Muscle of back (tissue), 3 donors: ENCODE measurements at regions not wholly inside any gene's neighbourhood (a gene's known extent, or its start where the extent isn't known, plus 50 kb on each side); places are given as distances from the start of the nearest gene placed in this dataset.
"Not testable (repeated sequence)": the region's sequence is repeated elsewhere in the genome, so short reads cannot be mapped to it uniquely, and the experiment has no call there.

Experiments used
- DNase-seq, 3 donors: peaks; one replicate each; pipeline versions ENCODE4 v3.0.0 to v3.0.0-alpha.2; 2013

DNA sequence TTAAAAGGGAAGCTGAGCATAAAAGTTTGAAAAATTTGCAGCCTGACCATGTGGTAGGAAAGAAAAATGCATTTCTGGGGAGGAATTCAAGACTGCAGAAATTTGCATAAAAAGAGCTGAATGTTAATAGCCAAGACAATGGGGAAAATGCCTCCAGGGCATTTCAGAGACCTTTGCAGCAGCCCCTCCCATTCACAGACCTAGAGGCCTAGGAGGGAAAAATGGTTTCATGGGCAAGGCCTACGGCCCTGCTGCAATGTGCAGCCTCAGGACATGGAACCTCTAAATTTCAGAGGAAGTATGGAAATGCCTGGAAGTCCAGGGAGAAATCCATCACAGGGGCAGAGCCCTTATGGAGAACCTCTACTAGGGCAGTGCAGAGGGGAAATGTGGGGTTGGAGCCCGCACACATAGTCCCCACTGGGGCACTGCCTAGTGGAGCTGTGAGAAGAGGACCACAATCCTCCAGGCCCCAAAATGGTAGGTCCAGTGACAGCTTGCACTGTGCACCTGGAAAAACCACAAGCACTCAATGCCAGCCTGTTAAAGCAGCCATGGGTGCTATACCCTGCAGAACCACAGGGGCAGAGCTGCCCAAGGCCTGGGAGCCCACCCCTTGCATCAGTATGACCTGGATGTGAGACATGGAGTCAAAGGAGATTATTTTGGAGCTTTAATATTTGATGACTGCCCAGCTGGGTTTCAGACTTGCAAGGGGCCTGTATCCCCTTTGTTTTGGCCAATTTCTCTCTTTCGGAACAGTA lies 243.8 kb downstream of the DNAJB9 start:
- DNase-seq: no peak

DNA sequence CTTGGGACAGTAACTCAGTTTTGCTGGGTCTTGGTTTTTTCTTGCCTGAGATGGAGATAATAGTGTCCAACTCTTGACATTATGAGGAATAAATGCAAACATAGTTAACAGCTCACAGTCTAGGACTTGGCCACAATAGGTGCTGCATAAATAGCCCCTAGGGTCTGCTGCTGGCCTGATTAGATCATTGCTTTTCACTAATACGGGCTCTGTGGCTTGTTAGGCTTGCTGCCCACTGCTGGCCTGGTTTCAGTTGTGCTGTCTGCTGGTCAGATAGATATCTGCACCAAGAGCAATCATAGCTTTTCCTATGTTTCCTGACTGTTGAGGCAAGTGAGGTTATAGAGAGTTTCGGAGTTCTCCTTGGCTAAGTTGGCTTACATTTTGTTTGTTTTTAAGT lies 246.1 kb downstream of the DNAJB9 start:
- no peak for DNase-seq

DNA sequence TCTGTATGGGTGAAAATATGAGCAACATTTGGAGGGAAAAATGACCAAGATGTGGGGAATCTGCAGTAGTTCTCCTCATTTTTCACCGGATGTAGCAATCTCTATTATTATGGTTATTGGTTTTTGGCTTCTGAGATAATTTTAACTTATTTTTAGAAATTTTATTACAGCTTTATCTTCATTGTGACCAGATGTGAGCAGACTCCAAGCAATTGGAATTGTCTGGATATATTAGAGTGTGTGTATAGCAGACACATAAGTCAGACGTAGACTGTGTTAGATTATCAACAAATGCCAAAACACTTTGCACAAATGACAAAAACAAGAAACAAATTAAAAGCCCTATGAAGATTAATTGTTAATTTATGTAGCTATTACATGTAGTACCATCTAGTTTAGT lies 249.1 kb downstream of the DNAJB9 start:
- DNase-seq: peak in 1 of 3 donors; percentile 31

DNA sequence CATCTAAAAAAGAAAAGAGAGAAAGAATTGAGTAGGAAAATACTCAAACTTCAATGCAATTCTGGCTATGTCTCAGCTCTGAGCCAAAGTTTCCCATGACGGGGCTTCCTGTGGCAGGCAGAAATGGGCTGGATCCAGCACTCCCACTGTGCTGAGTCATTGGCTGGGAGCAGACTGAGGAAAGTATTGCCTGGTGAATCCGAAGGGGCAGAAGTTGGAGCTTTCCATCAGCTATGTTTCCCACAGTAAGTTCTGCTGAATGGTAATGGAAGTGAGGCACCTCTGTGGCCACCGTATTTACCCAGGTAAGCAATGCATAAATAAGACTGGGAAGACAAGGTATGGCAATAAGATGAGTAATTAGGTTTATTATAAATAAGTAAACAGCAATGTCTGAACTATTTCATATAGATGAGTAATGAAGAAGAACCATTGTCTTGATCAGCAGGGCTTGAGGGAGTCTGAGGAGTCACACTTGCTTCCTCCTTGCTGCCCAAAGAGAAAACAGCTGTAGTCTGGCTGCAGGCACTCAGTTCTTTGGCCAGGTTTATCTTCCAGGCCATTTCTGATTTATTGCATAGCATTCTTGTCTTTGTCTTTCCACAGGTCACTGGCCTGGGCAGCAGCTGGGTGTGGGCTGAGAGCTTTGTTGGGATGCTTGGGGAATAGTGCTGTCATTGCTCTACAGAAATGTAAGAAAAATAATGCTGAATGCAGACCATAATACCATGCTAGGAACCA lies 255.3 kb downstream of the DNAJB9 start:
- peak; percentile 62 to 73 (median 64) for DNase-seq

DNA sequence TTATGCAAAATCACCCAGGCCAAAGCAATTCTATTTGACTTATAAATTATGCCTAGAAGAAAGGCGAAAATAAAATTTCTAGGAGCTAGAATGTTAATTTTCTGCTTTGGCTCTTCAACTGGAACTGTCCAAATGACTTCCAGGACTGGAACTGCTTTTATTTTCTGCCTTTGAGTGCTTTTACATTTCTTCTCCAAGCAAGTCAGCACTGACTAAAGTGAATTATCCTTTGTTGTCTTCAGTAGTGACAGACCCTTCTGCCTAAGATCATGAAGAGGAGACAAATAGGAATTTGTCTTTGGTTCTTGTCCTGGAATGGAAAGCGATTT lies 255.9 kb downstream of the DNAJB9 start:
- peak in 1 of 3 donors; percentile 53 for DNase-seq

DNA sequence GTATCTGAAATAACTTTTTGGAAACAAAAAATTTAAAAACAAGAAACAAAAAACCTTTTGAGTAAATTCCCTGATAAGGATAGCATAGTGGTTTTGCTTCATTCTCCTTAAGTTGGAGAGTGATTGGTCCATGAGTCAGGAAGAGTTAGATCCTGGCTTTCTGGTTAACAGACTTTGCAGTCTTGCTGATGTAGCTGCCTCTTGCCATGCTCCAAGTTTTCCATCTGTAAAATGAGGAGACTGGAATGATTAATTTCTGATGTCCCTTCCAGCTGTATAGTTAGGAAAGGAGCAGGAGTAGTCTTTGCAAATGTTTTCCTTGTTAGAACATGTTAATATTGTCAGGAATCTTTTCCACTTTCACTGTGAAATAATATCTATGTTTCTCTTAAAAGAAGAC lies 266.6 kb downstream of the DNAJB9 start:
- DNase-seq: peak in 2 of 3 donors; percentile 22 to 69

DNA sequence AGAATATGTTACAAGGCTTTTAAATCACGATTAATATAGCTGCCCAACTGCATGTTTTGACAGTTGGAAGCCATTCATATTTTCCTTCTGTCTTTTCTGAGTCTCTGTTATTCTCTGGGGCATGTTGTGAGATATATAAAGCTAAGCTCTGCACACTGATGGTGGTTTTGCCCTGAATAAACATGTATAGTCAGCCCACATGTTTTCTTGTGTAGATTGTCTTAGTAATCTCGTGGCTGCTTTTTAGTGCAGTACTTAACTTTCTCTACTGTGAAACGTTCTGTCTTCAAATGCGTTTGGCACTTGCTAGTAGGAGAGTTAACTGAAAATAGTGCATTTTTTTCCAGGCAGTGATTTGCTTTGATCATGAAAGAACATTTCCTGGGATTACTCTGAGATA lies 268.5 kb downstream of the DNAJB9 start:
- peak in 1 of 3 donors; percentile 50 for DNase-seq

DNA sequence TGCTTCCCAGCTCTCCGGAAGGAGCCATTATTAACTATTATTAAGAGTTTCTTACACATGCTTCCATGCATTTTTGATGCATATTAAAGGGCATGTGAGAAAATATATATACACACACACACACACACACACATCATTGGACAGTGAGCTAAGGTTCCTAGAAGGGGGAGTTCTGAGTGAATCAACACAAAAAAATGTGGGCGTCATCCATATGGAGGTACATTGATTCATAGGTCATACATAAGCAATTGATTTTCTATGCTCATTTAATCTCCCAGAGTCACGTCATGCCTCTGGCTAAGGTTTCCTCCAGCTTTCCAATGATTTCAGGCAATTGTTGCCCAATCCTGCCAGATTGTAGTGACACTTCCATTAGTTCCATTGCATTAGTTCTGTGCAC lies 269.4 kb downstream of the DNAJB9 start:
- peak in 2 of 3 donors; percentile 50 to 53 for DNase-seq

DNA sequence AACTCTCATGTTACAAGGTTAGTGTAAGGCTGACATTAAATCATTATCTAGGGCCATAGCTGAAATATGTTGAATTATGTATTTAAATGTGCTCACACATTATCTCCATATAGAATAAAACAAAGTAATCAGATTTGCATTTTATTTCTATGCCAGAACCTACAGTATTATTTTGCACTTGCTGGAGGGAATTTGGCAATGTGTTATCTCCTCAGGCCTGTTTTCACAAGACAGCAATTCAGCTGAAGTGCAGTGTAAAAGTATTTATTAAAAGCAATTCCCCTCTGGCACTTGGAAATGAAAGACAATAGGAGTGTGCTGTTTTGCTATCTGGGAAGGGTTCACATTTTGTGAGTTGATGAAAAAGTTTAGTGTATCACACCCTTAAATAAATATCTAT lies 276.3 kb downstream of the DNAJB9 start:
- DNase-seq: no peak

DNA sequence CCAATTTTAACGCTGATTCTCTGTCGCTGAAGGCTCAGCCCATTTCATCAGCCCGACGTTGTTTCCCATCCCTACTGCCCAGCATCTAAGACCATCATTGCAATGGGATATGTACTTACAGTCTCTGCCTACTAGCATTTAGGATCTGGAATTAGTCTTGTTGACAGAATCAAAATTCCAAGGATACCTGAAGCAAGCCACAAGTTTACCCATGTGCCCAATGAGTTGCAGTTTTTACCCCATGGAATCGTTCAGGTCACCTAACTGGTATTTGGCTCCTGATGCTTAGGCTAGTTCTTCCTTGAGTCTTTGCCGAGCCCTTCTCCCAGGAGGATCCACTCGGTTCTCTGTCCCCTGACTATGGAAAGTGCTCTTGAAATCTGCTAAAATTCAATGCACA lies 276.8 kb downstream of the DNAJB9 start:
- no peak for DNase-seq

DNA sequence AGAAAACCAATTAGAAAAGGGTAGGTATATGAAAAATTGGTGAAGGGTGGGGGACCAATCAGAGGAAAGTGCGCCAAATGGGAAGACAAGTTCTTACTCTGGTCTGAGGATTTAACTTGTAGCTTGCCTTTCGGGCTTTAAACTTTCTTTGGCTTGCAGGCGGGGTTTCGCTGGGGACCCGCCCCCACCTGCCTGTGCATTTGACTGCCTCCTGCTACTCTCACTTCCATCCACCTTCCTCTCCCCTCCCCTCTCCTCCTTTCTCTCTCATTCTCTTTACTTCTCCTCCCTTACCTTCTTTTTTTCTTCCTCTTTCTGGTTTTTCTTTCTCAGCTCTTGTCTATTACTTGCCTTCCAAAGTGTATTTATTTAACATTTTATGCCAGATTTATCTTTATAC lies 278.8 kb downstream of the DNAJB9 start:
- DNase-seq: no peak

DNA sequence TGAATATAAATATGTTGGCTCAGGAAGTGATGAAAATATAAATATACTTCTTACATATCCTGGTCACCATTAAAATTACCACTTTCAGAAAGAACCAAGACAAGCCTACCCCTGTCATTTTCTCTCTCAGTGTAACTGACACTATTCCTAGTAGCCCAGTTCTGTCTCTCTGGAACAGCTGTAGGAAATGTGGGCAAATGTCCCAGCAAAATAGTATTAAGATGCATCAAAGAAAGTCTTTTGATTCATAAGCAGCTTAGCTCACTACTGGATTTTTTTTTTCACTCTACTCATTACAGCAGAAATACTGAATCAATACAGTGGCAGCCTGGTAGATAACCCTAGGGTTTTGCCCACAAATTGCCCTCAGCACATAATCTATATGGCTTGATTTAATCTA lies 290.9 kb downstream of the DNAJB9 start:
- DNase-seq: peak in 2 of 3 donors; percentile 48 to 65

DNA sequence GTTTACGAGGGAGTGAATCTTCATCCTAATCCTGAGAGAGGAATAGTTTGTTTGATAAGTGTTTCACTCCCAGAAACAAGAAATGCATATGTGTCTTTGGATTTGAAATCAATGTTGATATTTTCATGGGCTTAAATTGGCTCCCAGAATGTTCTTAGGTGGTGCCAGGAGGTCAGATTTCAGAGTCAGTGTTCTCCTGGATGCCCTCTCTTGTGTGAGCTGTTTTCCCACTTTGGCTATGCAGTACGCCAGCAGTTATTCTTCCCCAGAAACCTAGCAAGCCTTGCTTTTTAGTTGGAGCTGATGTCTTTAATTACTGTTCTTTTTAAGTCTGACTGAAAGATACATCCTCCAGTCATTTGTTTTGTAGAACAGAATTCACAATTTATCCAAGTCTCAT lies 291.4 kb downstream of the DNAJB9 start:
- DNase-seq: peak in 1 of 3 donors; percentile 37

DNA sequence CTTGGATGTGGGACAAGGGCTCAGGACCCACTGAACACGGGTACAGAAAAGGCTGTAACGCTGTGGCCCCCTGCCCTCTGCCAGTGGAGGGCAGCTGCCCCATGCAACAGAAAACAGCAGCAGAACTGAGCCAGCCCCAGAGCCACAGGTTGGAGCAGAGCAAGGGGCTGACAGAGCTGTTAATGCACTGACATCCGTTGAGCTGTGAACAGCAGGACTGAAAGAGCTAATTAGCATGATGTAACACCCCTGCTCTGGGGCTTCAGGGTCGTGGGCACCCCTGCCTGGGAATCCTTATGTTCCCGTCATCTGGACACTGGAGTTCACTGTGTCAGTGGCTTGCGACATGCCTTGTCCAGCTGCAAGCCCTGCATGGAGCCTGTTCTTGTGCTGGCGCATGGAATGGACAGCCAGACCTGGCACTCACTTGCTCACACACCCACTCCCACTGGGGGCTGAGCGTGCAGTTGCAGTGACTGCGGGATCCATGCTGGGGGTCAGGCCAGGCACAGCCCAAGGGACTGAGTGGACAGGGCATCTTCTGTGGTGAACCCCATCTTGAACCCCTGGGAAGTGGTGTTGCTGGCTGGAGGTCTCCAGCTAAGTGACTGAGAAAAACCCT lies 293.7 kb downstream of the DNAJB9 start:
- no peak for DNase-seq

DNA sequence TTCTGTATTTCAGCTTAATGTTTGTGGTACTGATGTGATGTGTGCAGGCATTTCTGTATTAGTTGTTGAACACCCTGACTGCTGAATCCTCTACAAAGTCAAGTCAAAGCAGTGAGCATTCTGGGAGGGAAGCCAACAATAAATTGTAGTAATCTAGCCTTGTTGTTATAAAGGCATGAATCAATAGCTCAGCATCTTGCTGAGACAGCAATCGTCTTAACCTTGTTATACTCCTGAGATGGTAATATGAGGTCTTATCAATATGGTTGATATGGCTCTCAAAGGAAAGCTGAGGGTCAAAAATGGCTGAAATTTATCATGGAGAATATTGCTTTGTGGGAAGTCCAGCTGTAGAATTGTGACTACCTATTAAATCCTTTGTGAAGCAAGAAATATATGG lies 299.4 kb downstream of the DNAJB9 start:
- DNase-seq: no peak

DNA sequence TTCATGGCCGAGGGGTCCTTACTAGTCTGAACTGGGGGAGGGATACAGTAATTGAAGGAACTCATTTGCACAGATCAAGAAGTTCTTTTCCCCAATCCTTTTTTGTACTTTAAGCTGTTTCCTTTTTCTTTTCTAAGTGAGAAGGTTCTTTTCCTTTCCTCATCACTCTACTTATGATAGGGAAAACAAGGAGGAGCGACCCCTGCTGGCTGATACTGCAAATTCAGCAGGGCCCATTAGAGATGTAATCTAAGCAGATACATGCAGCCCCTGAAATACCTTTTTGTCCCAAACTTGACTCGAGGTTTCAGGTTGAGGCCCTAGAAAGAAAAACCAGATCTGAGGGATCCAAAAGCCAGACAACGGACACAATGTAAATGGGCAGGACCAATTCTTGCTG lies 305.5 kb downstream of the DNAJB9 start:
- DNase-seq: no peak

DNA sequence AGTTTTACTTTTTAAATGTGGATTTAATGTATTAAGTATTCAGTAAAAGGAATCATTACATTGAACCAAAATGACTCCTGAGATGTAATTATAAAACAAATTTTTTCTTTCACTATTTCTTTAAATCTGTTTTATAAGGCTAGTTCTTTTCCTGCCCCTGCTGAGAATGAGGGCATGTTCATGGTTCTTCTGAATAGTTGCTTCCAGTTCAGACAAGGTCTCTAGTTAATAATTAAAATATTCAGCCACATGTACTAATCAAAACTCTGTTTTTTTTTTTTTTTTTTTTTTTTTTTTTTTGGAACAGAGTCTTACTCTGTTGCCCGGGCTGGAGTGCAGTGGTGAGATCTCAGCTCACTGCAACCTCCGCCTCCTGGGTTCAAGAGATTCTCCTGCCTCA lies 321.2 kb downstream of the DNAJB9 start:
- no peak for DNase-seq

DNA sequence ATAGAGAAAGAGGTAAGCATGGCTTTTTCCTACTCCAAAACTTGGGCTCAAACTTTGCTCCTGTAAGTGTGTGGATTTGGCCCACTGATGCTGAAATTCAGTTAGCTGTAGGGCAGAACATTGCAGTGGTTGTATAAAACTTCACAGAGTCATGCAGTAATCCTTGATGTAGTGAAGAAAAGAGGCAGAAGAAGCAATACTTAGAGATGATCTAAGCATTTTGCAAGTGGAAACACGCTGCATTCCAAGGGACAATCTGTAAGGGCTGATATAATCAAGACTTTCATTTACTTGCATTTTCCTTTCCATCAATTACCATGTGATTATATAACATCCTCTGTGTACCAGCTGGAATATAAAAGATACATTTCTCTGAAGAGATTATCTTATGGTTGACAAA lies 338.8 kb downstream of the DNAJB9 start:
- DNase-seq: no peak

DNA sequence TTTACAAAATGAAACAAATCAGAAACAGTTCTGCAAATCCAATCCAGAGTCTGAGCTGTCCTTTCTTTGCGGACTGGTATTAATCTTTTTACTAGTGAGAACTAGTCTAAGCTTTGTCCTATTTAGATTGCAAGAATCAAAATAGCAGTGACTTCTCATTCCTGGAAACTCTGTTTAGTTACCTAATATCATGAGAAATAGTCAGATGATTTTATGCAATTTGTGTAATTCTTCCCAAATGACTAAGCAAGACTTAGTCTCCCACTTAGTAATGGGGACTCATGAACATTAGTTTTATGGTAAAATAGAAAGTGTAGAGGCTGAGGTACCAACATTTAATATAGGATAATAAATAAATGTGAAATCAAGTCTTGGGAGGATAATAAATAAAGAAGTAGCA lies 341.3 kb downstream of the DNAJB9 start:
- DNase-seq: no peak

DNA sequence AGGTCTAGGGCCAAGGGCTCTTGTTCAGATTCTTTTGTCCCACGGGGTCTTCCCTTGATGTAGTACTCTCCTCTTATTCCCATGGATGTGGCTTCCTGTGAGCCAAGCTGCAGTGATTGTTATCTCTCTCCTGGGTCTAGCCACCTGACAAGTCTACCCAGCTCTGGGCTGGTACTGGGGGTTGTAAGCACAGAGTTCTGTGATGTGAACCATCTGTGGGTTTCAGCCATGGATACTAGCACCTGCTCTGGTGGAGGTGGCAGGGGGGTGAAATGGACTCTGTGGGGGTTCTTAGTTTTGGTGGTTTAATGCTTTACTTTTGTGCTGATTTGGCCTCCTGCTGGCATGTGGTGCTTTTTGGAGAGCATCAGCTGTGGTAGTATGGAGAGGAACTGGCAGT lies 350.8 kb downstream of the DNAJB9 start:
- DNase-seq: no peak

DNA sequence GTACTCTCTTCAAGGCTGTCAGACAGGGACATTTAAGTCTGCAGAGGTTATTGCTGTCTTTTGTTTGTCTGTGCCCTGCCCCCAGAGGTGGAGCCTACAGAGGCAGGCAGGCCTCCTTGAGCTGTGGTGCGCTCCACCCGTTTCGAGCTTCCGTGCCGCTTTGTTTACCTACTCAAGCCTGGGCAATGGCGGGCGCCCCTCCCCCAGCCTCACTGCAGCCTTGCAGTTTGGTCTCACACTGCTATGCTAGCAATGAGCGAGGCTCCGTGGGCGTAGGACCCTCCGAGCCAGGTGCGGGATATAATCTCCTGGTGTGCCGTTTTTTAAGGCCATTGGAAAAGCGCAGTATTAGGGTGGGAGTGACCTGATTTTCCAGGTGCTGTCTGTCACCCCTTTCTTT lies 373.4 kb downstream of the DNAJB9 start:
- not testable (repeated sequence) for DNase-seq

DNA sequence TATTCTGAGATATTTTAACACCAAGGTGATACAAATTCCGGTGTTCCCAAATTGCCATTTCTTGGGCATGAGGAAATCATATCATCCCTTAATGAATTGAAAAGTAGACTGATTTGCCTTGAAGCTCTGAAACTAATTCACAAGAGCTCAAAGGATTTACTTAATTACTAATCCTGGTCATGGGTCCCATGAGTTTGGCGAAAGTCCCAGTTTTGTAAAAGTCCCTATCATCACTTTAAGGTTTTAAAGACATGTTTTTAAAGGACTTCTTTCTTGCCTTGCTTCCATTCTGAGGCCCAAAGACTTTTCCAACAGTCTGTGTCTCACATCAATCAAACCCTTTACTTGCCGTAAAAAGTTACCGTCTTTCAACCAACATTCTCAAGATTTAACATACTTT lies 377.9 kb downstream of the DNAJB9 start:
- DNase-seq: peak in 1 of 3 donors; percentile 17

DNA sequence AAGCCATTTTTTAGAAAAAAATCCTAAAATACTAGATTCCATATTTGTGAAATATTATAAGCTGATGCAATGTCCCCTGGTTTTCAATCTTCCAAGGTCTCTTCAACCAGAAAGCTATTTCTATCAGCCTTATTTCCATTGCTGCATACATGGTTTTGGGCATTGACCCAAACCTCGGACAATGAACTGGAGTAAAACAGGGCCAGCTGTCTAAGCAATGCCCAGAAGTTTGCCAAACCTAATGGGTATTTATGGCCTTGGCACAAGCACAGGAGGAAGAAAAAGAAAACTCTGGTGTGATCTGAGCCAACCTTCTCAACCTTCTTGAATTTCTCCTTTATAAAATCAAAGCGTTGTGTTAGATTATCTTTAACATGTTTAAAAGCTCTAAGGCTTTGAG lies 402.3 kb downstream of the DNAJB9 start:
- DNase-seq: peak; percentile 31 to 60 (median 41)
